ENCODE measurements at regions not wholly inside any gene's neighbourhood (a gene's known extent, or its start where the extent isn't known, plus 50 kb on each side); places are given as distances from the start of the nearest gene placed in this dataset.

- Histone ChIP-seq H3K27me3 (no peaks in the 10 kb centered on the region), H3K4me3 (no peak overlapping the region), H3K36me3 (replicated peaks in 1 of 2) (no peaks in the 10 kb centered on the region), H3K27ac (no peak overlapping the region), H3K9me3 (replicated peaks in 1 of 3) (no peaks in the 10 kb centered on the region), H3K4me1 (replicated peaks in 1 of 2) (no peaks in the 10 kb centered on the region)
- no peak for TF ChIP-seq CTCF (IDR thresholded peaks at IDR 0.05)
- TF ChIP-seq POLR2A (IDR thresholded peaks at IDR 0.05) = no peak
- intact Hi-C loops (cut with DNase I) = no loop called here
- no peak for DNase-seq
These were observed 77.6 kb upstream of the ACP3 start for GRCh38 chr3:132239587-132239986.

- Histone ChIP-seq H3K4me3 (no peak overlapping the region), H3K27ac (no peak overlapping the region), H3K4me1 (replicated peaks in 1 of 2) (no peaks in the 10 kb centered on the region), H3K9me3 (replicated peaks in 1 of 3) (no peaks in the 10 kb centered on the region), H3K27me3 (no peaks in the 10 kb centered on the region), H3K36me3 (replicated peaks in 1 of 2) (no peaks in the 10 kb centered on the region)
- 80 to 87% (median 82%) methylated on average over 3 of the region's 3 CpGs for WGBS, 4 donors
- no peak for TF ChIP-seq CTCF (IDR thresholded peaks at IDR 0.05)
- TF ChIP-seq POLR2A (IDR thresholded peaks at IDR 0.05) = no peak
- no peak for DNase-seq
- intact Hi-C loops (cut with DNase I) = no loop called here
These were observed 75.3 kb upstream of the ACP3 start for GRCh38 chr3:132241776-132242514.

GRCh38 chr3:132242790-132243189 is 74.4 kb upstream of the ACP3 start:
- H3K27me3 ChIP-seq = no peaks in the 10 kb centered on the region
- no peak overlapping the region for H3K27ac ChIP-seq
- intact Hi-C loops (cut with DNase I) = no loop called here
- 53 to 73% (median 64%) methylated on average over 3 of the region's 3 CpGs for WGBS, 4 donors
- H3K9me3 ChIP-seq (replicated peaks in 1 of 3) = no peaks in the 10 kb centered on the region
- TF ChIP-seq POLR2A (IDR thresholded peaks at IDR 0.05) (no peak), CTCF (IDR thresholded peaks at IDR 0.05) (no peak)
- no peak overlapping the region for H3K4me3 ChIP-seq
- H3K36me3 ChIP-seq (replicated peaks in 1 of 2) = no peaks in the 10 kb centered on the region
- H3K4me1 ChIP-seq (replicated peaks in 1 of 2) = no peaks in the 10 kb centered on the region
- no peak for DNase-seq

GRCh38 chr3:132245552-132246142 is 71.6 kb upstream of the ACP3 start:
- Histone ChIP-seq H3K36me3 (replicated peaks in 1 of 2) (no peaks in the 10 kb centered on the region), H3K9me3 (replicated peaks in 1 of 3) (no peaks in the 10 kb centered on the region), H3K4me1 (replicated peaks in 1 of 2) (no peaks in the 10 kb centered on the region), H3K27ac (no peak overlapping the region), H3K27me3 (peaks cover 7% of the 10 kb centered on the region), H3K4me3 (no peak overlapping the region)
- TF ChIP-seq POLR2A (IDR thresholded peaks at IDR 0.05) = no peak
- TF ChIP-seq CTCF (IDR thresholded peaks at IDR 0.05) = no peak
- intact Hi-C loops (cut with DNase I) = loop anchor here in 1 of 2 donors (5.0 kb wide), 1 partner anchor 152 kb away; no protein-coding TSS in a partner anchor
- no peak for DNase-seq
- 47 to 58% (median 51%) methylated on average over 3 of the region's 3 CpGs for WGBS, 4 donors

All from adrenal gland (tissue), 9 donors.